WTC11 (cell line): ENCODE measurements at regions not wholly inside any gene's neighbourhood (a gene's known extent, or its start where the extent isn't known, plus 50 kb on each side); places are given as distances from the start of the nearest gene placed in this dataset.

Experiments used
- ATAC-seq: fragments of 200-7000 bp; cut with Tn5 transposase; 2 replicates; pipeline ENCODE4 v1.10.0; 2021; ENCODE audit warnings: mild to moderate bottlenecking, moderate library complexity
- CTCF ChIA-PET: fragments of 300-600 bp; sonication (Branson Sonifier 250); formaldehyde crosslinking; loops from one replicate; lab custom pipeline; 2021; ENCODE audit warnings: antibody characterized with exemption; lab: Charles Lee
- POLR2A ChIA-PET: fragments of 350-600 bp; sonication (Branson Sonifier 250); formaldehyde crosslinking; loops from one replicate; lab custom pipeline; 2021; ENCODE audit warnings: antibody characterized with exemption; lab: Charles Lee
- DNase-seq: peaks from one replicate; pipeline ENCODE4 v3.0.0; 2021; ENCODE audit warnings: low spot score
- H3K27ac Mint-ChIP-seq: 2 replicates; pipeline ENCODE4 v1.8.0; 2021; ENCODE audit warnings: mixed read lengths
- H3K27me3 Mint-ChIP-seq: 2 replicates; pipeline ENCODE4 v1.8.0; 2021; ENCODE audit warnings: low read depth, mild to moderate bottlenecking, moderate library complexity, mixed read lengths
- H3K36me3 Mint-ChIP-seq: 2 replicates; pipeline ENCODE4 v1.8.0; 2021; ENCODE audit warnings: mixed read lengths
- H3K4me1 Mint-ChIP-seq: 2 replicates; pipeline ENCODE4 v1.8.0; 2022; ENCODE audit warnings: mixed read lengths
- H3K4me3 Mint-ChIP-seq: 2 replicates; pipeline ENCODE4 v1.8.0; 2021; ENCODE audit warnings: mild to moderate bottlenecking, moderate library complexity, mixed read lengths
- H3K9me3 Mint-ChIP-seq: 2 replicates; pipeline ENCODE4 v1.8.0; 2021; ENCODE audit warnings: mixed read lengths
- ARID4B ChIP-seq: sonication (generic); formaldehyde crosslinking; IDR thresholded peaks from 2 replicates; pipeline ENCODE4 v1.8.0; 2023; ENCODE audit warnings: missing genetic modification reagents, mild to moderate bottlenecking, borderline replicate concordance
- ATF3 ChIP-seq: sonication (generic); formaldehyde crosslinking; conservative IDR thresholded peaks from 2 replicates; pipeline ENCODE4 v1.8.1; 2022; ENCODE audit warnings: mild to moderate bottlenecking, missing genetic modification reagents
- CTCF ChIP-seq: fragments of 200-600 bp; IDR thresholded peaks from 2 replicates; pipeline ENCODE4 v1.8.0; 2022; ENCODE audit warnings: antibody characterized with exemption
- E2F1 ChIP-seq: sonication (generic); formaldehyde crosslinking; IDR thresholded peaks from 2 replicates; pipeline ENCODE4 v1.8.0; 2022; ENCODE audit warnings: mild to moderate bottlenecking, missing genetic modification reagents
- E2F5 ChIP-seq: sonication (generic); formaldehyde crosslinking; IDR thresholded peaks from 2 replicates; pipeline ENCODE4 v1.8.1; 2022; ENCODE audit warnings: mild to moderate bottlenecking, moderate library complexity, missing genetic modification reagents
- ESRRA ChIP-seq: sonication (generic); formaldehyde crosslinking; IDR thresholded peaks from 2 replicates; pipeline ENCODE4 v1.8.1; 2022; ENCODE audit warnings: mild to moderate bottlenecking, missing genetic modification reagents, borderline replicate concordance
- GRHL2 ChIP-seq: fragments of 250-450 bp; sonication (Bioruptor Pico); IDR thresholded peaks from 2 replicates; pipeline ENCODE4 v1.8.0; 2022; ENCODE audit warnings: mild to moderate bottlenecking, moderate library complexity; ENCODE audit not compliant: insufficient replicate concordance, severe bottlenecking
- OVOL2 ChIP-seq: fragments of 250-450 bp; sonication (Bioruptor Pico); IDR thresholded peaks from 2 replicates; pipeline ENCODE4 v1.9.0; 2021; ENCODE audit warnings: mild to moderate bottlenecking, borderline replicate concordance
- PRDM15 ChIP-seq: sonication (generic); formaldehyde crosslinking; IDR thresholded peaks from 2 replicates; pipeline ENCODE4 v1.8.0; 2022; ENCODE audit warnings: missing genetic modification reagents
- PREB ChIP-seq: sonication (generic); formaldehyde crosslinking; IDR thresholded peaks from 2 replicates; pipeline ENCODE4 v1.8.1; 2022; ENCODE audit warnings: mild to moderate bottlenecking, missing genetic modification reagents, moderate library complexity, borderline replicate concordance
- ZNF121 ChIP-seq: sonication (generic); formaldehyde crosslinking; IDR thresholded peaks from 2 replicates; pipeline ENCODE4 v1.8.0; 2023; ENCODE audit warnings: missing genetic modification reagents
- ZNF263 ChIP-seq: sonication (generic); formaldehyde crosslinking; IDR thresholded peaks from 2 replicates; pipeline ENCODE4 v1.8.1; 2022; ENCODE audit warnings: low read depth, mild to moderate bottlenecking, moderate library complexity, missing genetic modification reagents

GRCh38 chr21:24118738-24119459, 1488.4 kb downstream of the MRPL39 start:
- H3K4me3 Mint-ChIP-seq = no peak overlapping the region
- no peak for DNase-seq
- H3K27ac Mint-ChIP-seq = no peak overlapping the region
- H3K9me3 Mint-ChIP-seq = peaks cover 35% of the 10 kb centered on the region
- H3K36me3 Mint-ChIP-seq = peaks cover 6% of the 10 kb centered on the region
- H3K27me3 Mint-ChIP-seq = peaks cover 3% of the 10 kb centered on the region; the same call in 1 of the 2 replicates
- ChIA-PET CTCF (no interaction called here), POLR2A (no interaction called here)
- TF ChIP-seq PREB (no peak), ZNF263 (no peak), E2F5 (no peak), E2F1 (CRISPR knock-in tag) (no peak), ATF3 (CRISPR knock-in tag) (no peak), ARID4B (CRISPR knock-in tag) (no peak), PRDM15 (no peak), GRHL2 (CRISPR knock-in tag) (no peak), OVOL2 (CRISPR knock-in tag) (no peak), ZNF121 (CRISPR knock-in tag) (no peak)
- no peak for ATAC-seq
- H3K4me1 Mint-ChIP-seq = no peaks in the 10 kb centered on the region

GRCh38 chr21:24115141-24115540, 1492.1 kb downstream of the MRPL39 start:
- Mint-ChIP-seq H3K4me3 (no peak overlapping the region), H3K36me3 (peaks cover 9% of the 10 kb centered on the region), H3K9me3 (peaks cover 38% of the 10 kb centered on the region), H3K27ac (no peak overlapping the region), H3K27me3 (peaks cover 5% of the 10 kb centered on the region; the same call in 1 of the 2 replicates), H3K4me1 (no peaks in the 10 kb centered on the region)
- DNase-seq (no peak), ATAC-seq (no peak)
- ChIA-PET POLR2A (no interaction called here), CTCF (no interaction called here)
- TF ChIP-seq ESRRA (CRISPR knock-in tag) = no peak
- TF ChIP-seq CTCF = no peak
- TF ChIP-seq, all 79 proteins: peak for 0
